HepG2 (cell line): ENCODE measurements at regions not wholly inside any gene's neighbourhood (a gene's known extent, or its start where the extent isn't known, plus 50 kb on each side); places are given as distances from the start of the nearest gene placed in this dataset.

ENCODE experiments used
- ATAC-seq: fragments of 200-7000 bp; cut with Tn5 transposase; 3 replicates; pipeline ENCODE4 v1.9.1; 2020; ENCODE audit warnings: mild to moderate bottlenecking, moderate library complexity
- BruUV-seq: library from RNA; stranded (reverse); fragments of 400-500 nt; replicated peaks from 2 replicates; lab custom pipeline; 2021; lab: Mats Ljungman, UMichigan
- CTCF ChIA-PET: fragments of 300-600 bp; formaldehyde crosslinking; extraction: SDS; loops from one replicate; lab custom pipeline; 2021; ENCODE audit warnings: low total read pairs, inconsistent platforms, low intra/inter-chr PET ratio; lab: Yijun Ruan, JAX
- POLR2A ChIA-PET: fragments of 350-600 bp; sonication (Branson Sonifier 250); formaldehyde crosslinking; loops from one replicate; lab custom pipeline; 2020; ENCODE audit warnings: antibody characterized with exemption, inconsistent platforms; lab: Yijun Ruan, JAX
- DNase-seq: peaks from one replicate; pipeline ENCODE4 v3.0.0-alpha.2; 2015; ENCODE audit warnings: low spot score
- FAIRE-seq: peaks from 3 replicates; lab custom pipeline; 2011; peaks lifted over from hg19 to GRCh38; lab: Jason Lieb, UNC
- H2AFZ ChIP-seq: one replicate; pipeline ENCODE4 v1.6.1; 2011; ENCODE audit warnings: low read length, inconsistent platforms
- H3K27ac ChIP-seq: fragments of 300-600 bp; 3 replicates; pipeline ENCODE4 v1.8.0; 2011; ENCODE audit warnings: mixed run types, mild to moderate bottlenecking, mixed read lengths, low read length, inconsistent platforms; ENCODE audit not compliant: insufficient read depth; ENCODE audit errors: extremely low read length
- H3K27me3 ChIP-seq, 2 experiments: fragments of 200-600 bp in 1 of 2; 2 replicates in 1 of 2; 3 replicates in 1 of 2; pipeline versions ENCODE4 v1.6.0 to v1.8.0; 2011; ENCODE audit warnings: low read length in 2 of 2, mild to moderate bottlenecking in 2 of 2, moderate library complexity in 2 of 2, inconsistent platforms in 1 of 2; ENCODE audit not compliant: insufficient read depth in 2 of 2, control insufficient read depth in 1 of 2
- H3K36me3 ChIP-seq, 2 experiments: fragments of 200-600 bp in 1 of 2; replicated peaks in 1 of 2; 2 replicates in 1 of 2; 3 replicates in 1 of 2; pipeline versions ENCODE4 v1.5.1 to v1.8.0; 2011; ENCODE audit warnings: low read length in 2 of 2, inconsistent platforms in 1 of 2; ENCODE audit not compliant: insufficient read depth in 2 of 2, control insufficient read depth in 1 of 2
- H3K4me1 ChIP-seq: 2 replicates; pipeline ENCODE4 v1.5.1; 2012; ENCODE audit warnings: low read length, inconsistent platforms; ENCODE audit not compliant: insufficient read depth
- H3K4me2 ChIP-seq: 2 replicates; pipeline ENCODE4 v1.6.0; 2011; ENCODE audit warnings: low read depth, low read length, inconsistent platforms
- H3K4me3 ChIP-seq, 3 experiments: fragments of 200-600 bp in 1 of 3; sonication (generic), shearing (Covaris generic) in 1 of 3; replicated peaks in 1 of 3; 2 replicates each; pipeline ENCODE4 v1.5.1; 2011 to 2016; ENCODE audit warnings: low read length in 3 of 3, inconsistent platforms in 2 of 3, low read depth in 2 of 3, mild to moderate bottlenecking in 2 of 3, control low read depth in 1 of 3, mixed read lengths in 1 of 3; ENCODE audit not compliant: insufficient read depth in 1 of 3
- H3K79me2 ChIP-seq: one replicate; pipeline ENCODE4 v1.6.1; 2011; ENCODE audit warnings: low read length, inconsistent platforms; ENCODE audit not compliant: insufficient read depth
- H3K9ac ChIP-seq: 2 replicates; pipeline ENCODE4 v1.6.0; 2011; ENCODE audit warnings: mild to moderate bottlenecking, low read depth, low read length, inconsistent platforms; ENCODE audit not compliant: insufficient read depth
- H3K9me3 ChIP-seq: 2 replicates; pipeline ENCODE4 v1.5.1; 2012; ENCODE audit warnings: mild to moderate bottlenecking, low read length
- H4K20me1 ChIP-seq: 2 replicates; pipeline ENCODE4 v1.6.0; 2011; ENCODE audit warnings: inconsistent platforms, mild to moderate bottlenecking, low read length, moderate library complexity; ENCODE audit not compliant: insufficient read depth
- ISL2 ChIP-seq: sonication (generic); formaldehyde crosslinking; IDR thresholded peaks from 2 replicates; pipeline ENCODE4 v1.5.0; 2020; ENCODE audit warnings: missing genetic modification reagents
- SIN3A ChIP-seq: IDR thresholded peaks from 2 replicates; pipeline ENCODE4 v1.6.1; 2011; ENCODE audit warnings: low read depth, mild to moderate bottlenecking, control low read depth, low read length, borderline replicate concordance
- SOX5 ChIP-seq: IDR thresholded peaks from 2 replicates; pipeline ENCODE4 v1.6.1; 2016; ENCODE audit warnings: borderline replicate concordance
- ZNF354B ChIP-seq: sonication (generic); formaldehyde crosslinking; IDR thresholded peaks from 2 replicates; pipeline ENCODE4 v1.8.0; 2022; ENCODE audit warnings: mild to moderate bottlenecking, missing genetic modification reagents
- whole genome bisulfite sequencing: methylation state at CpG from one replicate; pipeline ENCODE4 v1.1.6; 2017; ENCODE audit warnings: low lambda C conversion rate; 5-methylcytosine and 5-hydroxymethylcytosine counted together
- in situ Hi-C: cut with HindIII; loops from 2 replicates; pipeline ENCODE4 v1.10.0; 2017; ENCODE audit warnings: low pct_unique_long_range_greater_than_20kb; ENCODE audit not compliant: extremely low pct_ligation_motif_present
- intact Hi-C: fragments of 100-400 bp; cut with micrococcal nuclease; formaldehyde crosslinking; loops from one replicate; pipeline ENCODE4 v1.10.0; 2022; ENCODE audit not compliant: unreplicated experiment
- TF ChIP-seq, protein P1 (sequence below): sonication (generic); formaldehyde crosslinking; IDR thresholded peaks from 2 replicates; pipeline ENCODE4; 2020; ENCODE audit warnings: missing genetic modification reagents, mild to moderate bottlenecking, borderline replicate concordance
- TF ChIP-seq, protein P2 (sequence below): sonication (generic); formaldehyde crosslinking; IDR thresholded peaks from 2 replicates; pipeline ENCODE4 v1.4.0; 2020; ENCODE audit warnings: missing genetic modification reagents, borderline replicate concordance

DNA sequence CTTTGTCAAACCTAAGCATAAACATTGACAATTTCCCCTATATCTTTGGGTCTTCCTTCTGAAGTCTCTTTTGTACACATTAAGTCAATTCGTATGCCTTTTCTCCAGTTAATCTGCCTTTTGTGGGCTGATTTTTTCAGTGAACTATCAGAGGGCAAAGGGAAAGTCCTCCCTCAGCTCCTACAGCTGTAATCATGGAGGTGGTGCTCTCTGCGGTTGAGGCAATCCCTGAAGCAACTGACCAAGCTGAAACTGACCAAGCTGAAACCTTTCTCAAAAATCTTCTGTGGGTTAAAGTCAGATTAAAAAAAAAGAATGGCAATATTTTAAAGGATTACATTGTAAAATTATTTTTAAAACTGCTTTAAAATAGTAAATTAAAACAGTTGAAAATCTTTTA, 105.8 kb upstream of the DNAJC10 start:
- H3K4me1 ChIP-seq: no peaks in the 10 kb centered on the region
- H3K4me2 ChIP-seq: no peak overlapping the region
- H3K27ac ChIP-seq: no peak overlapping the region
- intact Hi-C loops (no loop called here), in situ Hi-C loops (no loop called here)
- ChIA-PET POLR2A (no interaction called here), CTCF (no interaction called here)
- BruUV-seq: no TSS peak
- FAIRE-seq: no peak
- WGBS: 9% methylated on average over 2 of the region's 2 CpGs
- TF ChIP-seq ZNF354B (CRISPR knock-in tag): no peak
- TF ChIP-seq SIN3A: no peak
- TF ChIP-seq ISL2 (CRISPR knock-in tag): no peak
- TF ChIP-seq, protein P1, sequence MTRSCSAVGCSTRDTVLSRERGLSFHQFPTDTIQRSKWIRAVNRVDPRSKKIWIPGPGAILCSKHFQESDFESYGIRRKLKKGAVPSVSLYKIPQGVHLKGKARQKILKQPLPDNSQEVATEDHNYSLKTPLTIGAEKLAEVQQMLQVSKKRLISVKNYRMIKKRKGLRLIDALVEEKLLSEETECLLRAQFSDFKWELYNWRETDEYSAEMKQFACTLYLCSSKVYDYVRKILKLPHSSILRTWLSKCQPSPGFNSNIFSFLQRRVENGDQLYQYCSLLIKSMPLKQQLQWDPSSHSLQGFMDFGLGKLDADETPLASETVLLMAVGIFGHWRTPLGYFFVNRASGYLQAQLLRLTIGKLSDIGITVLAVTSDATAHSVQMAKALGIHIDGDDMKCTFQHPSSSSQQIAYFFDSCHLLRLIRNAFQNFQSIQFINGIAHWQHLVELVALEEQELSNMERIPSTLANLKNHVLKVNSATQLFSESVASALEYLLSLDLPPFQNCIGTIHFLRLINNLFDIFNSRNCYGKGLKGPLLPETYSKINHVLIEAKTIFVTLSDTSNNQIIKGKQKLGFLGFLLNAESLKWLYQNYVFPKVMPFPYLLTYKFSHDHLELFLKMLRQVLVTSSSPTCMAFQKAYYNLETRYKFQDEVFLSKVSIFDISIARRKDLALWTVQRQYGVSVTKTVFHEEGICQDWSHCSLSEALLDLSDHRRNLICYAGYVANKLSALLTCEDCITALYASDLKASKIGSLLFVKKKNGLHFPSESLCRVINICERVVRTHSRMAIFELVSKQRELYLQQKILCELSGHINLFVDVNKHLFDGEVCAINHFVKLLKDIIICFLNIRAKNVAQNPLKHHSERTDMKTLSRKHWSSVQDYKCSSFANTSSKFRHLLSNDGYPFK (CRISPR knock-in tag): no peak
- TF ChIP-seq, protein P2, sequence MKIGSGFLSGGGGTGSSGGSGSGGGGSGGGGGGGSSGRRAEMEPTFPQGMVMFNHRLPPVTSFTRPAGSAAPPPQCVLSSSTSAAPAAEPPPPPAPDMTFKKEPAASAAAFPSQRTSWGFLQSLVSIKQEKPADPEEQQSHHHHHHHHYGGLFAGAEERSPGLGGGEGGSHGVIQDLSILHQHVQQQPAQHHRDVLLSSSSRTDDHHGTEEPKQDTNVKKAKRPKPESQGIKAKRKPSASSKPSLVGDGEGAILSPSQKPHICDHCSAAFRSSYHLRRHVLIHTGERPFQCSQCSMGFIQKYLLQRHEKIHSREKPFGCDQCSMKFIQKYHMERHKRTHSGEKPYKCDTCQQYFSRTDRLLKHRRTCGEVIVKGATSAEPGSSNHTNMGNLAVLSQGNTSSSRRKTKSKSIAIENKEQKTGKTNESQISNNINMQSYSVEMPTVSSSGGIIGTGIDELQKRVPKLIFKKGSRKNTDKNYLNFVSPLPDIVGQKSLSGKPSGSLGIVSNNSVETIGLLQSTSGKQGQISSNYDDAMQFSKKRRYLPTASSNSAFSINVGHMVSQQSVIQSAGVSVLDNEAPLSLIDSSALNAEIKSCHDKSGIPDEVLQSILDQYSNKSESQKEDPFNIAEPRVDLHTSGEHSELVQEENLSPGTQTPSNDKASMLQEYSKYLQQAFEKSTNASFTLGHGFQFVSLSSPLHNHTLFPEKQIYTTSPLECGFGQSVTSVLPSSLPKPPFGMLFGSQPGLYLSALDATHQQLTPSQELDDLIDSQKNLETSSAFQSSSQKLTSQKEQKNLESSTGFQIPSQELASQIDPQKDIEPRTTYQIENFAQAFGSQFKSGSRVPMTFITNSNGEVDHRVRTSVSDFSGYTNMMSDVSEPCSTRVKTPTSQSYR: no peak
- no peak for TF ChIP-seq SOX5 (CRISPR knock-in tag)
- no peaks in the 10 kb centered on the region for H3K36me3 ChIP-seq
- no peak overlapping the region for H3K4me3 ChIP-seq
- no peaks in the 10 kb centered on the region for H4K20me1 ChIP-seq
- DNase-seq: no peak
- no peaks in the 10 kb centered on the region for H3K27me3 ChIP-seq
- no peaks in the 10 kb centered on the region for H3K79me2 ChIP-seq
- H2AFZ ChIP-seq: no peak overlapping the region
- H3K9ac ChIP-seq: no peak overlapping the region
- H3K9me3 ChIP-seq: no peaks in the 10 kb centered on the region
- ATAC-seq: no peak
